ENCODE measurements at regions not wholly inside any gene's neighbourhood (a gene's known extent, or its start where the extent isn't known, plus 50 kb on each side); places are given as distances from the start of the nearest gene placed in this dataset.

DNA sequence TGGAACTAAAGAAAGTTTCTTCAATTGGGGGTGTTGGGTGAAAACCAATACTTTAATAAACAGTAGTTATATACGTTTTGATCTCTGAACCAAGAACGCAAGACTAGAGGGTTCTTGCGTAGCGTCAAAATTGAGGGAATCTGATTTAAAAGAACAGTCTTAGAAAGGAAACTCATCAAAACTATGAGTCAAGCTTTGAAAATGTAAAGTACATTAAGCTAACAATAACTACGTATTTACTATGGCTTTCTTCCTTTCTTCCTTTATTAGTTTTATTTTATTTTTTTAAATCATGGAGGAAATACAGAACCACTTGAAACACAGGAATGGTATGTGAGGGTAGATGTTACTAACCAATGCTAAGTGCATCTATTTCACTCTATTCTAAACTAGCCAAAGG is 287.0 kb upstream of the RSPO3 start:
- ChIA-PET CTCF (no interaction called here), POLR2A (no interaction called here)
- no peak for TF ChIP-seq ARNT (IDR thresholded peaks at IDR 0.05)
- TF ChIP-seq ELF4 (IDR thresholded peaks at IDR 0.05): no peak
- TF ChIP-seq SUZ12 (IDR thresholded peaks at IDR 0.05): no peak
- TF ChIP-seq TARDBP (IDR thresholded peaks at IDR 0.05): no peak
- no peak for TF ChIP-seq CTBP1 (IDR thresholded peaks at IDR 0.05; ENCODE audit: borderline replicate concordance)
- no peak for TF ChIP-seq LEF1 (IDR thresholded peaks at IDR 0.05; ENCODE audit: borderline replicate concordance)
- TF ChIP-seq ZNF384 (IDR thresholded peaks at IDR 0.05): no peak
- no peak for TF ChIP-seq HDGF (IDR thresholded peaks at IDR 0.05; ENCODE audit: borderline replicate concordance)
- no peak for TF ChIP-seq L3MBTL2 (conservative IDR thresholded peaks at IDR 0.05)
- TF ChIP-seq NFRKB (IDR thresholded peaks at IDR 0.05): no peak
- TF ChIP-seq, protein P1, sequence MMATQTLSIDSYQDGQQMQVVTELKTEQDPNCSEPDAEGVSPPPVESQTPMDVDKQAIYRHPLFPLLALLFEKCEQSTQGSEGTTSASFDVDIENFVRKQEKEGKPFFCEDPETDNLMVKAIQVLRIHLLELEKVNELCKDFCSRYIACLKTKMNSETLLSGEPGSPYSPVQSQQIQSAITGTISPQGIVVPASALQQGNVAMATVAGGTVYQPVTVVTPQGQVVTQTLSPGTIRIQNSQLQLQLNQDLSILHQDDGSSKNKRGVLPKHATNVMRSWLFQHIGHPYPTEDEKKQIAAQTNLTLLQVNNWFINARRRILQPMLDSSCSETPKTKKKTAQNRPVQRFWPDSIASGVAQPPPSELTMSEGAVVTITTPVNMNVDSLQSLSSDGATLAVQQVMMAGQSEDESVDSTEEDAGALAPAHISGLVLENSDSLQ (IDR thresholded peaks at IDR 0.05): no peak
- TF ChIP-seq FOXA1 (IDR thresholded peaks at IDR 0.05): no peak
- TF ChIP-seq SP1 (IDR thresholded peaks at IDR 0.05): no peak
- TF ChIP-seq FOXK2 (IDR thresholded peaks at IDR 0.05): no peak
- no peak for TF ChIP-seq BHLHE40 (IDR thresholded peaks at IDR 0.05; ENCODE audit: borderline replicate concordance)
- no peak for TF ChIP-seq FOXM1 (IDR thresholded peaks at IDR 0.05; ENCODE audit: borderline replicate concordance)
- no peak for DNase-seq (ENCODE audit: extremely low spot score)

DNA sequence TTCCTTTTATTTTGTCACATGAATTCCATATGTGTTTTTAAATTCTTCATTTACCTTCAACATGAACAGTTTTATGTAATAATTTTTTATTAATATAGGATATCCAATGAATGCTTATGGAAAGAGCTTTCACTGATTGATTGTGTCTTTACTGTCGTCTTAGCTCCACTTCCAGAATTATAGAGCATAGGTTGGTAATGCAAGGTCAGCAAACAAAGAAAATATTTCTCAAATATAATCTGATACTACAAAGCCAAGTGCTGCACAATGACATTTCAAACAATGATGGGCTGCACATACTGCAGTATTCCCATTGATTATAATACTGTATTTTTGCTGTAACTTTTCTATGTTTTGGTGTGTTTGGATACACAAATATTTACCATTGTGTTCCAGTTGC is 275.7 kb upstream of the RSPO3 start:
- no peak for DNase-seq (ENCODE audit: extremely low spot score)
- CTCF ChIA-PET: no interaction called here
- TF ChIP-seq SUZ12 (IDR thresholded peaks at IDR 0.05): no peak
- TF ChIP-seq ZNF384 (IDR thresholded peaks at IDR 0.05): no peak
- no peak for TF ChIP-seq BHLHE40 (IDR thresholded peaks at IDR 0.05; ENCODE audit: borderline replicate concordance)
- no peak for TF ChIP-seq ARNT (IDR thresholded peaks at IDR 0.05)
- TF ChIP-seq FOXA1 (IDR thresholded peaks at IDR 0.05): no peak
- no peak for TF ChIP-seq HDGF (IDR thresholded peaks at IDR 0.05; ENCODE audit: borderline replicate concordance)
- POLR2A ChIA-PET: no interaction called here

- TF ChIP-seq SP1 (IDR thresholded peaks at IDR 0.05): no peak
- TF ChIP-seq HDGF (IDR thresholded peaks at IDR 0.05; ENCODE audit: borderline replicate concordance): no peak
- TF ChIP-seq ARNT (IDR thresholded peaks at IDR 0.05): no peak
- TF ChIP-seq LEF1 (IDR thresholded peaks at IDR 0.05; ENCODE audit: borderline replicate concordance): no peak
- no peak for TF ChIP-seq CTBP1 (IDR thresholded peaks at IDR 0.05; ENCODE audit: borderline replicate concordance)
- TF ChIP-seq NFRKB (IDR thresholded peaks at IDR 0.05): no peak
- ChIA-PET POLR2A (no interaction called here), CTCF (no interaction called here)
- no peak for DNase-seq (ENCODE audit: extremely low spot score)
Observed at GRCh38 chr6:126848119-126848518, 270.4 kb upstream of the RSPO3 start.

- DNase-seq (ENCODE audit: extremely low spot score): no peak
- ChIA-PET POLR2A (no interaction called here), CTCF (no interaction called here)
- TF ChIP-seq LEF1 (IDR thresholded peaks at IDR 0.05; ENCODE audit: borderline replicate concordance): no peak
Observed at GRCh38 chr6:126867641-126868040, 250.8 kb upstream of the RSPO3 start.

DNA sequence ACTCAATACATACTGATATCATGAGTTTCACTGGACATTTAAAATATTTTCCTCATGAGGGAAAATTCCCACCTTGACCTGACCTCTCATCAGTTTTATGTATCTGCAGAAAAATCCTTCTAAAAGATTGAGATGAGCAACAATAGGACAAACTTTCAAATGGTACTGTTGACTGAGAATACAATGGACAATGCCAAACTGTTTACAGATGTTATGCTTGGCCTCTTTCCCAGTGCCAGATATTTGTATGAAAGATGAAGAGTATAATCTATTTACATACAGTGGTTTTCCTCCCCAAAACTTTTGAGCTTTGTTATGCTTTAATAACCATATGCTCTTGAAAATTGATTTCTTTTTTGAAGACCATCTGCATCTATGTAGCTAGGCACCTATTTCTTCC is 245.1 kb upstream of the RSPO3 start:
- ChIA-PET CTCF (no interaction called here), POLR2A (no interaction called here)
- TF ChIP-seq L3MBTL2 (conservative IDR thresholded peaks at IDR 0.05): no peak
- TF ChIP-seq, protein P1 (IDR thresholded peaks at IDR 0.05): no peak
- no peak for TF ChIP-seq ARNT (IDR thresholded peaks at IDR 0.05)
- no peak for DNase-seq (ENCODE audit: extremely low spot score)

DNA sequence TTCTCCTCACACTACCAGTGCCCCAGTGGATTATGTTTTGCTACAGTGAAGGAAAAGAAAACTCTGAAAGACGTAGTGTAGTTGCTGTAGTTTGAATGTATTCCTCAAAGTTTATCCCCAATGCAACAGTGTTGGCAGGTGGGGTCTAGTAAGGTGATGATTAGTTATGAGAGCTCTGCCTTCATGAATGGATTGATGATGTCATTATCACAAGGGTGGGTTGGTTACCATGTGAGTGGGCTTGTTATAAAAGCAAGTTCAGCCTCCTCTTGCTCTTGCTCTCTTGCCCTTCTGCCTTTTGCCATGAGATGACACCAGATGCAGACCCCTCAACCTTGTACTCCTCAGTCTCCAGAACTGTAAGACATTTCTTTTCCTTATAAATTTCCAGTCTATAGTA is 244.7 kb upstream of the RSPO3 start:
- POLR2A ChIA-PET: no interaction called here

GRCh38 chr6:126876446-126876845 is 242.0 kb upstream of the RSPO3 start:
- CTCF ChIA-PET: no interaction called here
- TF ChIP-seq ZNF384 (IDR thresholded peaks at IDR 0.05): no peak
- no peak for TF ChIP-seq FOXM1 (IDR thresholded peaks at IDR 0.05; ENCODE audit: borderline replicate concordance)
- TF ChIP-seq L3MBTL2 (conservative IDR thresholded peaks at IDR 0.05): no peak
- no peak for TF ChIP-seq SP1 (IDR thresholded peaks at IDR 0.05)
- TF ChIP-seq NFRKB (IDR thresholded peaks at IDR 0.05): no peak
- no peak for TF ChIP-seq LEF1 (IDR thresholded peaks at IDR 0.05; ENCODE audit: borderline replicate concordance)
- TF ChIP-seq TARDBP (IDR thresholded peaks at IDR 0.05): no peak
- no peak for TF ChIP-seq BHLHE40 (IDR thresholded peaks at IDR 0.05; ENCODE audit: borderline replicate concordance)
- no peak for TF ChIP-seq ARNT (IDR thresholded peaks at IDR 0.05)
- DNase-seq (ENCODE audit: extremely low spot score): no peak
- POLR2A ChIA-PET: no interaction called here

More for the DNA sequence above, 244.7 kb upstream of the RSPO3 start:
- CTCF ChIA-PET: no interaction called here
- DNase-seq (ENCODE audit: extremely low spot score): no peak
- TF ChIP-seq FOXK2 (IDR thresholded peaks at IDR 0.05): no peak
- no peak for TF ChIP-seq CTBP1 (IDR thresholded peaks at IDR 0.05; ENCODE audit: borderline replicate concordance)
- no peak for TF ChIP-seq SP1 (IDR thresholded peaks at IDR 0.05)
- no peak for TF ChIP-seq TARDBP (IDR thresholded peaks at IDR 0.05)
- no peak for TF ChIP-seq SUZ12 (IDR thresholded peaks at IDR 0.05)
- TF ChIP-seq ARNT (IDR thresholded peaks at IDR 0.05): no peak

DNA sequence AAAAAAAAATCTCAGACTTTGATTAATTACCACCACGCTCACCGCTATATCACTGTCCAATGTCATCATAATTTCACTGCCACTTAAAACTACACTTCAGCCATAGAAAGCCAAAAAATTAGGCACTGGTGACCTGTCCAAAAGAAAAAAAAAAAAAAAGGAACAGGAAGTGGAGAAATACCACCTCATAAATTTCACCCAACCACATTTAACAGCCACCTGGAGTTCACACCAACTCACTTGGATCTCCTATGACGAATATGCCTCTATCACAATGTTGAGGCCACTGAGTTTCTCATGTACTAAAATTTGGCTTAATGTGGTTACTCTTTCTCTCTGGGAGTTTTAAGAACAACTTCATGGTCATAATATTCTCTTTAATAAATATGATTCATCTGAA is 237.5 kb upstream of the RSPO3 start:
- no peak for DNase-seq (ENCODE audit: extremely low spot score)
- TF ChIP-seq, protein P1 (IDR thresholded peaks at IDR 0.05): peak; percentile 84
- TF ChIP-seq SUZ12 (IDR thresholded peaks at IDR 0.05): no peak
- TF ChIP-seq NFRKB (IDR thresholded peaks at IDR 0.05): no peak
- TF ChIP-seq LEF1 (IDR thresholded peaks at IDR 0.05; ENCODE audit: borderline replicate concordance): no peak
- peak; percentile 78 for TF ChIP-seq ZNF384 (IDR thresholded peaks at IDR 0.05)
- no peak for TF ChIP-seq HDGF (IDR thresholded peaks at IDR 0.05; ENCODE audit: borderline replicate concordance)
- TF ChIP-seq FOXA1 (IDR thresholded peaks at IDR 0.05): no peak
- no peak for TF ChIP-seq FOXM1 (IDR thresholded peaks at IDR 0.05; ENCODE audit: borderline replicate concordance)
- no peak for TF ChIP-seq ELF4 (IDR thresholded peaks at IDR 0.05)
- POLR2A ChIA-PET: no interaction called here
- CTCF ChIA-PET: no interaction called here

All from HEK293T (cell line).